HG02763 (cell line): ENCODE measurements at regions not wholly inside any gene's neighbourhood (a gene's known extent, or its start where the extent isn't known, plus 50 kb on each side); places are given as distances from the start of the nearest gene placed in this dataset.
"Not testable (repeated sequence)": the region's sequence is repeated elsewhere in the genome, so short reads cannot be mapped to it uniquely, and the experiment has no call there.

Source experiments
- ATAC-seq: cut with Tn5 transposase; IDR thresholded peaks from one replicate; pipeline ENCODE4 v1.9.1; 2021; ENCODE audit warnings: mild to moderate bottlenecking, moderate library complexity; ENCODE audit not compliant: unreplicated experiment

DNA sequence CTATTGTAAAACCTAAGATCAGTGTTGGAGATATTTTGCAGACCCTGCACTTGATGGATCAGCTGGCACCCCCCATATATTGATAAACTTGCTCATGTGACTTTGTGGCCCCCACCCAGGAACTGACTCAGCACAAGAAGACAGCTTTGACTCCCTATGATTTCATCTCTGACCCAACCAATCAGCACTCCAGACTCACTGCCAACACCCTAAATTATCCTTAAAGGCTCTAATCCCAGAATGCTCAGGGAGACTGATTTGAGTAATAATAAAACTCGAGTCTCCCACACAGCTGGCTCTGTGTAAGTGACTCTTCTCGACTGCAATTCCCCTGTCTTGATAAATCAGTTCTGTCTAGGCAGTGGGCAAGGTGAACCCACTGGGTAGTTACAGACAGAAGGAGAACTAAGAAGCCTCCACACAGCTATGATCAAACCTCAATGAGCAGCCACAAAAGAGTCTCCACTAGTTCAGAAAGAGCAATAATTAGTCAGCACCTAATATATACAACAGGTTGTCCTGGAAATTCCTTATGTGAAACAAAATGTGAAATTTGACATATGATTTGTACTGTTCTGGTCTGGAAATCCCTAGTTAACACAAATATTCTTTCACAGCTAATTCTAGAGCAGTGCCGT, 52.2 kb downstream of the ACTL7B start:
- ATAC-seq: no peak

DNA sequence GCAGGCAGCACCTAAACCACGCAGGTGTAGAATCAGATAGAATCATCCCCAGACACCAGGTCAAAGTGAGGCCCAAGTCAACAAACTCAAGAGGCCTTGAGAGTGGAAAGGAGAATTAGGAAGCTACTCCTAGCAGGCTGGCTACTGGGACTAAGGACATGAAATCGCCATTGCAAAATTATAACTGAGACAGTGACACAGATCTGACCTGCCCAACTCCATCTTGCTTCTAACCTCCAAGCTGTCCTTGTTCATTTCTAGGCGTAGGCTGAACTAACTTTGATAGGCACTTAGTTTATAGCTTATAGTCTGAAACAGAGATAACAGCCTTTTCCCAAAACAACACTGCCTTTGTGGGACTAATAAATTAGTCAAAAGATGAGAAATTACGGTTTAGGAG, 52.8 kb downstream of the ACTL7B start:
- ATAC-seq: no peak

DNA sequence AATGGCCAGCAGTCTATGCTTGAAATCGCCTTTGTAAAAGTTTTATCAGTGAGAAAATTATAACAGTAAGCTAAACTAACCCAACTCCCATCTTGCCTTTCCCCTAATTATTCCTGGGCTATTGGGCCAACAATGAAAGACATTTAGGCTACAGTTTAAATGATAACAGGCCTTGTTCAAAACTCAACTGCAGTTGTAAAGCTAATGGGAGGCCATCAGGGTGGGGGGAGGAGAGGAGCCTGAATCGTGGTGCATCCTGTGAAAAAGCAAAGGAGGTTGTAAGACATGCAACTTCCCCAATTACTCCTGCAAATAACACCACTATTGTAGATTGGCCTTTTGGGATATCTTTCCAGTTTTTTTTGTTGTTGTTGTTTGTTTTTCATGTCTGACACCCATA, 53.8 kb downstream of the ACTL7B start:
- ATAC-seq: no peak

DNA sequence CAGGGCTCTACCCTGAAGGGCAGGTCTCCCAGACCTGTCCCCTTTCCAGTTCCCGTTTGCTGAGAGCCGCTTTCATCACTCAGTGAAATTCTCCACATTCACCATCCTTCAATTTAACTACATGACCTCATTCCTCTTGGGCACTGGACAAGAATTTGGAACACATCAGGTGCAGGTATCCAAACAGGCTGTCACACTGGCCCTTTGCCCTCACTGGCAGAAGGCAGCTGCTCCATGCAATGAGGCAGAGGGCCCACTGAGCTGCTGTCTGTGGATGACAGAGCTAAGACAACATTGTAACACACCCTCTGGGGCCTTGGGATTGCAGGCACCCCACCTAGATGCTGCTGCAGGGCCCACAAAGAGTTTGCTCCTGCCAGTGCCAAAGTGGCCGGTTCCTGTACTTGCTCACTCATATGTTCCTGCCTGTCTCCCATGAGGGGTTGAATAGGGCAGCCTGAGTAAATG, 55.1 kb downstream of the ACTL7B start:
- no peak for ATAC-seq

DNA sequence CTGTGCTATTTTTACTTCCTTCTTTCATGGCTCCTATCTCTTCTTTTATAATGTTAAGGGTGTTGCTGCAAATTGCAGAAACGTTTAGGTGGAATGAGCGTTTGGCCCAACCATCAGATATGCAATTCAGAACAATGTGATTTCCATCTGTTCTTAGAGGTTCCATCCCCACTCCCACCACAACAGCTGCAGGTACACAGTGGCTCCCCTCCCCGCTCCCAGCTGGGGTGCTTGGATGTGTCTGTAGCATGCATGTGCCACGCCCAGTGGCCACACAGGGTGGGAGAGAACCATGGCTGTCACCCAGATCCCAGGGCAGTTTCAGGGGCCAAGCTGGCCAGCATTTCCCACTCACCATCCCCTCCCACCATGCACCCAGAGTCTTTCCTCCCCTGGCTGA, 62.2 kb downstream of the ACTL7B start:
- no peak for ATAC-seq

DNA sequence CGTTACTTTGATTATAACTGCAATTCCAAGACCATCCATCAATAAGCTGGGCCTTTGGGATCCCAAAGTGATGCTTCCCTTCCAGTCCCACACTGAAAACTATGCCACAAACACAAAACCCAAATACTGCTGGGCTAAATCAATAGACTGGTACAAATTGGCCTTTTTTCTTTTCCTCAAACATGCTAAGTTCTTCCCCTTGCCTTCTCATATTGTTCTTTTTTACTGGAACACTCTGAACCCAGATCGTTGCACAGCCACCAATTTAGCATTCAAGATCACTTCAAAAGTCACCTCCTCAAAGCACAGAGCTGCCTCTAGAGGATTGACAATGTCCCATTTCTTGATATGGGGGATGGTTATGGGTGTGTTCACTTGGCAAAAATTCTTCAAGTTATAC, 66.0 kb downstream of the ACTL7B start:
- ATAC-seq: no peak

DNA sequence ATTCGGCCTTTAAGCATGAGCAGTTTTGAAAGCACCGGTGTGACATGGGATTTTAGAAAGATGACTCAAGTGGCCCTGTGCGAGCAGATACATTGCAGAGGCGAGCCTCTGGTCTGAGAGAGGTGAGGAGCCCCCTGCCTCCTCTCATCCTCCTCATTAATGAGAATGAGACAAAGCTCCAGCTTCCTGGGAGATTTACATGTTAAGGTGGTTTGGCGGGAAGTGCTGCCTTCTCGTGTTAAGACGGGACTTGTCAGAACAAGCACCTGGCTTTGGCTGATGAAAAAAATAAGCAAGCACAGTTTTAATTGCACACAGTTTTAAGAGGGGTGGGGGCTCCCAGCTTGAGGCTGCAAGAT, 68.1 kb downstream of the ACTL7B start:
- ATAC-seq: no peak

DNA sequence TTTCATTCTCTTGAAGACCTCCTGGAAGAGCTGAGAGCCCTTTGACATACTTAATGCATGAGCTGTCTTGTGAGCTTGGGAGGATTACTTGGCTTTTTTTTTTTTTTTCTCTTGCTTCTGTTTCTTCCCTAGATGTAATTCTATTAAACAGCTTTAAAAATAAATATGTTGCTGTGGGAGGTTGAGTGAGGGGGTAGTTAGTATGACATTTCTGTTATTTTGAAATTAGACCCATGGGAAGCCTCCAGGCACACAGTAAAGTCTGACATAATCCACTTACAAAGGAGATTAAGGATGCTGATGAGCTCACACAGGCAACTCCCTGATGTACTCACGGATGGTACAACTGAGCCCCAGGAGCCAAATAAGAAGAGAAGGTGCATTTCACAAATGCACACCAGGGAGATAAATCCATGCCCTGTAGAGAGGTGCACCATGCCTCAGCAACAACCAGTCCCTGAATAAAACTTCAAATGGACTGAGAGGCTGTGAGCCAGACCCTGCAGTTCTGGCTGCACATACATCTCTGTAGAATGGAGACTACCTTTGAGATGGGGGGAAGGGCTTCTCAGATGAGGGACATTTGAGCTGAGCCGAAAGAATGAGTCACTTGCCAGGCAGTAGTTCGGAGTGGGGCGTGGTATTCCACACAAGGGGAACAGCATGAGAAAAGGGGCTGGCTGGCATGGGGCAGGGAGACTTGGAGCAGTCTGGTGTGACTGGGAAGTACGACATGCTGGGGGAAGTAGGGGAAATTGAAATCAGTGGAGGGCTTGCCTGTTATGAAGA, 68.7 kb downstream of the ACTL7B start:
- ATAC-seq: no peak

DNA sequence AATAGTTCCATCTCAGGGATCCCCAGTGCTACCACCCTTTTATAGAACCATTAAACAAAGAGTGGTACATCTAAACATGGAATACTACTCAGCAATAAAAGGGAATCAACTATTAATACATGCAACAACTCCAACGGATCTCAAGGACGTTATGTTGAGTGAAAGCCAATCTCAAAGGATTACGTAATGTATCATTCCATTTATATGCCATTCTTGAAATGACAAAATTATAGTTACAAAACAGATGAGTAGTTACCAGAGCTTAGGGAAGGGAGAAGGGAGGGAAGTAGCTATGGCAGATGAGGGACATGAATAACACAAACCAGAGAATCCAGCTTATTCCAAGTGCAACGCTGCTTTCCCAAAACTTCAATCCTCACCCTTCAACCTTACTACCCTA, 69.5 kb downstream of the ACTL7B start:
- no peak for ATAC-seq

DNA sequence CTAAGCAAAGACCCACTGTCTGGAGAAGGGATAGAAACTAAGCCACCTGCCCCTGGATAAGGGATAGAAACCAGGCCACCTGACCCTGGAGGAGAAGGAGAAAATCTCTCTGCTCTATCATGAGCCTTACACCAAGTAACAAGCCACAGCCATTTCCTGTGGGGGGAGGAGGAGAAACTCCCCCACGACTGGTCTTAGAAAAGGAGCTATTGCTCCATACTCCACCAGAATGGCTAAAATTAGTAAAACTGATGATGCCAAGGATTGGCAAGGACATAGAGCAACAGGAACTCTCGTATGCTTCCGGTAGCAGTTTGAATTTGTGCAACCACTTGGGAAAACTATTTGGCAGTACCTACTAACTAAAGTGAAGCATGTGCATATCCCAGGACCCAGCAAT, 70.8 kb downstream of the ACTL7B start:
- no peak for ATAC-seq

DNA sequence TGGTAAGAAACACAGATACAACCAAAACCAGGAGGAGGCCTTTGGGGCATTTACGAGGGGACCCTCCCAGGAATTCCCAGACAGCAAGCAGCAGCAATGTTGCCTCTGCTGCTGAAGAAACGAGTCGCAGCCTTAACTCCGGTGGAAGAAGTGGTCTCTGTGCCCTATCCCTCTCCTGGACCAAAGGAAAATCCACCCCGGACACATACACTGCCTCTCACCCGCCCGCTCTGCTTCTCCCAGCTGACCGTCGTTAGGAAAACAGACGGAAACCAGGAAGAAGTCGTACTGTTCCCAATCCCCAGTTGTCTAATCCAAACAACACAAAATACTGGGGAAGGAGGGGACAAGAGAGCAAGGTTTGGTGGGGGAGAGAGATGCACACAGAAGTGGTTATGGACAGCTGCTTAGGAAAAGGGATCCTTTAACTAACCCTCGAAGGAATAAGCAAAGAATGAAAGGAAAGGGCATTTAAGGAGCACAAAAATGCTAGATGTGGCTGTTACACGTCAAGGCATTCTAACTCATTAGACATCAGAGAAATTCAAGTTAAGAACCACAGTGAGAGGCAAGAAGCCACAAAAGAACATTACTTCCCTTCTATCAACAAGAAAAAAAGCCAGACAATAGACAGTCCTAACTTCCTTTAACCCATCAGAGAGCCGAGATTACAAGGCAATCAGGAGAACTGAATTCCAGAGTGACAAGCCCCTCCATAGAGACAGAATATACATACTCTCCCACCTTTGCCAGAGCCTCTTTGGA, 71.9 kb downstream of the ACTL7B start:
- ATAC-seq: no peak

DNA sequence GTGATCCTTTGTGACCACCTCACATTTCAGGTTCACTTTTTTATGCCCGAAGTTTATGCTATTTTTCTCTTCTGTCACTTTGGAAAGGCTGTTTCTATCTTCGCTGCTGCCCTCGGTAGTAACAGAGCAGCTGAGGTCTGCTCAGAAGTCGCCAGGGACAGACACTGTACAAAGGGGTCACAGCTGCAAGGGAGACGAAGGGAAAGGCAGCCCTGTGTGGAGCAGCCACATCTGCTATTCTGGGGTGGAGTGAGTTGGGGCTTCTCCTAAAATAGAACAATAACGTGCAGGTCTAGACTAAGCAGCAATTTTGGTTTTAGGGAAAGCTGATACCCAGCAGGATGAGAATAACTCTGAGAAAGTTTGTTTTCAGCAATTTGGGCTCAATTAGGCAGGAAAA, 72.5 kb downstream of the ACTL7B start:
- ATAC-seq: no peak

DNA sequence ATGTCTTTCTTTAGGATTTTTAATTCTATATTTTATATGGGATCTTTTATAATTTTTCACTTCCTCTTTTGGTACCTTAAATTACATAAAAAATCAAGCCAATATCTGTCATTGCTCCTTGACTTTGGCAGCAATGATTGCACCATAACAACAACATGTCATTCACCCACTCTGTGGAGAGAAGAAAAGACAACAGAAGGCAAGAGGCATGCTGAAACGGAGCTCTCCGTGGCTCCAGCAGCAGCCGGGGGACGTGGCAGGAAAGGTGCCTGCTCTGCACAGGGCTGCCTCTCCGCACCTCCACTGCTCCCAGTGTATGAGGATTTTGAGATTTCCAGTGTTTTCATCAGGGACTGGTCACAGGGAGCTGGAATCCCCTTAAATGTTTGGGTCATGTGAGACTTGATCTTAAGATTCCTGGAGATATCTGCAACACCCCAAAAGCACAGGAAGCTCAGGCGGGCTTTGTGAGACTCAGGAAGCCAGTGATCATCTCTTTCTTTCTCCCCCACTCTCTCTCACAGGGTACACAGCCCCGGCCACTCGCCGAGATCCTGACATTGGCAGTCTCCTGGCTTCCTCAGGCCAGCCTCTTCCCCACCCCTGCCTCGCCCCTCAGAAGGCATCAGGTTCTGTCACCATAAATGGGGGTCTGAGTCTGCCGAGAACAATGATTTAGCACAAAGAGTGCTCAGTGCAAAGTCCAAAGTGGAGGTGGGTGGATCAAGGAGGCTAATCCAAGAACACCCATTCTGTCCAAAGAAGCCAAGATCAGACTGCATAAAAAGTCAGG, 74.6 kb downstream of the ACTL7B start:
- ATAC-seq: no peak

DNA sequence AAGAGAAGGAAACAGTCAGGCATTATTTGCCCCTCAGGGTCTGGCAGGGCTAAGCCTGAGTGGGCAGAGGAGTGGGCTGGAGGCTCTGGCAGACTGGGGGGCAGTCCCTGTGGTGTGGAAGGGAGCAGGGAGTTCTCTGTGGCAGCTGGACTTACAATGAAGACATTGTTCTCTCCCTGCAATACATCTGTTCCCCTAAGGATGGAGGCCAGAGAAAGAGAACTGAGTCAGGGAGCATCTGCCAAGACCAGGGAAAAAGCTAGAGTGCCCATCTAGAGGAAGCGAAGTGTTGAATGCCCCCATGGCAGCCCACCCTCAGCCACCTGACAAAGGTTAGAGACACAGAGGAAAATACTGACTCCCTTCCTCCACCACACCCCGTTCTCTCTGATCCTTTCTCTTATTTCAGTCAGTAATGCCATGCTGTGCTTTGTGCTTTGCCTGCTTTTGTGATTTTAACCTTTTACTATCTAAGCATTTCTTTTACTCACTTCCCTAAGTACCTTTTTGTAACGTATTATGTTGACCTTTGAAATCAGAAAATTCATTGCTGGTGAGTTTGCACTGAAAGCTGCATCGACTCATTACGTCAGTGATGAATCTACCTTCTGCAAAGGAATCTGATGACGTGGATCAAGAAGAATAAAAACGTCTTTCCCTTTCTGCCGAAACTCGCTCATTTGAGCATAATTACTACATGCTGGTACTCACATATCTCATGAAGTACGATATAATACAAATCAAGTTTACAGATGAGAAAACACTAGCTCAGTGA, 76.0 kb downstream of the ACTL7B start:
- ATAC-seq: no peak

DNA sequence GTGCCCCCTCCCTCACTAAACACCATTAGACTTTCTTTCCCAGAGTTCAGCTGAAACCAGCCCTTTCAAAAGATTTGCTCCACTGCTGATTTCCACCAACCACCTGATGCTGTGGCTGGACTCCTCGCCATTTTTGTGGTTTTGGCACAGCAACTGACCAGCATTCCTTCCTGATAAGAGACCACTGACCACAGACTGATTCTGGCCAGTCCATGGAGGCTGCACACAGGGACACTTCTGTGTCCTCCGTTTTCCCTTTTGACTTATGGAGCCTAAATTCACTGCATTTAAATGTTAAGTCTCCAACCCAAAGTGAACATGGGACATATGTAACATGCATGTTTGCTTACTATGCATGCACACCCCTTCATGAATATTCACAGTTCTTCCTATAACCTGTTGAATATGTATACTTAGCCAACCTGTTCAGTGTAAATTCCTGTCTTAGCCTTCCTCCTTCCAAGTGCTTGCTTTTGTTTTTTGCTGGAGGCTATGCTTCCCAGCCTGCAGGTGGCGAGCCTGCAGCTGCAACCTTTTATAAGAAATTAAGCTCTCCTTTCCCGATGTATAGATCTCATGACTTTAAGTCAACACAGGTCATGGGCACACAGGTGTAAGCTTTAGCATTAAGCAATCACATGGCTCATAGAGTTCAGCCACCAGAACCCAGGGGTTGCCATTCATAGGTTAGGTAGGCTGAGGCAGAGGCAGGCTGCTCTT, 78.7 kb downstream of the ACTL7B start:
- ATAC-seq: no peak

DNA sequence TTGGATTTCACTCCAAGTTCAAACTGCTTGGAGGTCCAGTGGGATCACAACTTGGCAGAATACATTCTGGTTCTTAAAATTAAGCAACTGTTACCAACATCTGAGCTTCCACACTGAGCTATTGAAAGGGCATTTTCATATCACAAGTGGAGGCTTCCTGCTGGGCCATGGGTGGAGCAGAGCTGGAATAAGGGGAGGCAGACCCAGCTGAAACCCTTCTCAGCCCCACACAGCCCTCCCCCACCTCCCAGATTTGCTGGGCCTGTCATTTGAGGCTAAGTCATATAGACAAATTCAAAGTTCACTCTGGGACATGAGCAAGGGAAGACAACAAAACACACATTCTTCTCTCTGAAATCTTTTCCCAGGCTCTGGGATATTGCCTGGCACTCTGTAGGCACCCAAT, 79.9 kb downstream of the ACTL7B start:
- no peak for ATAC-seq

DNA sequence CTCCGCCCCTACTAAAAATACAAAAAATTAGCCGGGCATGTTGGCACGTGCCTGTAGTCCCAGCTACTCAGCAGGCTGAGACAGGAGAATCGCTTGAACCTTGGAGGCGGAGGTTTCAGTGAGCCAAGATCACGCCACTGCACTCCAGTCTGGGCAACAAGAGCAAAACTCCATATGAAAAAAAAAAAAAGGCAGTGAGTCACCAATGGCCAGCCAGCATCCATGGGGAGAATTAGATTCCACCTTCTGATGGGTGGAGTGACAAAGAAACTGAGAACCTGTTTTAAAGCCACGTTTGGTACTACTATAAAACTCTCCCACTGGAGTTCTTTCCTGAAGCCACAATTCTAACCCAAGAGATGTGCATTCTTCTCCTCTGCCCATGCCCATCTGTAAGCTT, 81.7 kb downstream of the ACTL7B start:
- not testable (repeated sequence) for ATAC-seq

DNA sequence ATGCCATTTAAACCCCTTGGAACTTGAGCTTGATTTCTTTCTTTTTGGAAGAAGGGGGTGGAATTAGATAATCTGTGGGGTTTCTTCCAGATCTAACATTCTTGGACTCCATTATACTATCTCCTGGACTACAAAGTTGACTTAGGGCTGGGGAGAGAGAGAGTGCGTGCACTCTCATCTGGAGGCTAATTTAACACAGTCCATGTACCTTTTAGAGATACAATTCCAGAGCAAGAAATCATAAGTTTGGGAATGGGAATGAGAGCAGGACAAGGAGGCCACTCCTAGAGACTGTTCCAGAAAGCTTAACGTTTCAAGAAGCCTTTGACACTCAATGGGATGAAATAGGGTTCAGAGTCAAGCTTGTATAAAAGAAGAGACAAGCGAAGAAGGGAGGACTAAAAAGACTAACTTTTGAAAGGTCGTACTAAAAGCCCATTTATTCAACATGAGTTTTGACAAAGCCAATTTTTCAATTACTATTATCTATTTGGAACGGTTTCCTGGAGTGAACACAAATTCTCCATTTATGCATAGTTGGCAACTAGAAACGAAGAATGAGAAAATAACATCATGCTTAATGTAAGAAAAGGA, 83.4 kb downstream of the ACTL7B start:
- ATAC-seq: no peak

DNA sequence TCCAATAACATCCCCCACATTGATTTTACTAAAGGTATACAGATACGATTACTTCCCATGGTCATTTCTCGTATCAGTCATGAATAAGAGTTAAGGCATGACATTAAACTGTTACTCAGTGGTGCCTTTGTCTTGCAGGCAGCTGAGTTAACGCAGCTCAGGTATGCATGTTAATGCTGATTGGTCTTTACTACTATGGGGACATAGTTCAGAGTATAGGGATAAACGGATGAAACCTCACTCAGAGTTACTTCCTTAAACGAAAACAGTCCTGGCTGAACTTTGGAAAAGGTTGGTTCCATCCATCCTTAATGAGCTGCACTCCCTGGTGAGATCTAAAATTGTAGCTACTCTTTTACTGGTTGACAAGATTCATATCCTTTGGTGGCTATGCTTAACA, 87.0 kb downstream of the ACTL7B start:
- ATAC-seq: no peak
